HG03095 (cell line): ENCODE measurements at regions not wholly inside any gene's neighbourhood (a gene's known extent, or its start where the extent isn't known, plus 50 kb on each side); places are given as distances from the start of the nearest gene placed in this dataset.
"Not testable (repeated sequence)": the region's sequence is repeated elsewhere in the genome, so short reads cannot be mapped to it uniquely, and the experiment has no call there.

Source experiments
- ATAC-seq: cut with Tn5 transposase; IDR thresholded peaks from one replicate; pipeline ENCODE4 v1.9.1; 2021; ENCODE audit warnings: moderate library complexity; ENCODE audit not compliant: unreplicated experiment

GRCh38 chr4:161329852-161330251 lies 833.9 kb downstream of the FSTL5 start:
- no peak for ATAC-seq

GRCh38 chr4:161321706-161322105 lies 842.1 kb downstream of the FSTL5 start:
- ATAC-seq, result no peak

- no peak for ATAC-seq
Observed at GRCh38 chr4:161320377-161320776, 843.4 kb downstream of the FSTL5 start.

- ATAC-seq, result no peak
Observed at GRCh38 chr4:161317000-161317399, 846.8 kb downstream of the FSTL5 start.

GRCh38 chr4:161314371-161314770 lies 849.4 kb downstream of the FSTL5 start:
- ATAC-seq, result no peak

GRCh38 chr4:161303551-161303950 lies 860.2 kb downstream of the FSTL5 start:
- no peak for ATAC-seq

GRCh38 chr4:161291222-161291621 lies 872.6 kb downstream of the FSTL5 start:
- no peak for ATAC-seq

- peak; percentile 57 for ATAC-seq
Observed at GRCh38 chr4:161287678-161288352, 876.0 kb downstream of the FSTL5 start.

- ATAC-seq, result no peak
Observed at GRCh38 chr4:161285461-161285860, 878.3 kb downstream of the FSTL5 start.

GRCh38 chr4:161280929-161281328 lies 882.9 kb downstream of the FSTL5 start:
- ATAC-seq, result no peak

GRCh38 chr4:161279095-161279494 lies 884.7 kb downstream of the FSTL5 start:
- no peak for ATAC-seq

GRCh38 chr4:161277150-161277787 lies 886.5 kb downstream of the FSTL5 start:
- ATAC-seq, result not testable (repeated sequence)

- no peak for ATAC-seq
Observed at GRCh38 chr4:161273607-161274006, 890.2 kb downstream of the FSTL5 start.

- ATAC-seq, result no peak
Observed at GRCh38 chr4:161260819-161261218, 903.0 kb downstream of the FSTL5 start.

- no peak for ATAC-seq
Observed at GRCh38 chr4:161256716-161257115, 907.1 kb downstream of the FSTL5 start.

GRCh38 chr4:161256172-161256571 lies 907.6 kb downstream of the FSTL5 start:
- no peak for ATAC-seq

GRCh38 chr4:161254375-161254774 lies 909.4 kb downstream of the FSTL5 start:
- ATAC-seq, result no peak

GRCh38 chr4:161252520-161253141 lies 911.2 kb downstream of the FSTL5 start:
- peak; percentile 88 for ATAC-seq

- no peak for ATAC-seq
Observed at GRCh38 chr4:161249779-161250440, 913.9 kb downstream of the FSTL5 start.

- no peak for ATAC-seq
Observed at GRCh38 chr4:161248880-161249279, 914.9 kb downstream of the FSTL5 start.

- ATAC-seq, result no peak
Observed at GRCh38 chr4:161247831-161248230, 916.0 kb downstream of the FSTL5 start.

GRCh38 chr4:161238033-161238432 lies 925.8 kb downstream of the FSTL5 start:
- no peak for ATAC-seq
